ENCODE measurements at regions not wholly inside any gene's neighbourhood (a gene's known extent, or its start where the extent isn't known, plus 50 kb on each side); places are given as distances from the start of the nearest gene placed in this dataset.

DNA sequence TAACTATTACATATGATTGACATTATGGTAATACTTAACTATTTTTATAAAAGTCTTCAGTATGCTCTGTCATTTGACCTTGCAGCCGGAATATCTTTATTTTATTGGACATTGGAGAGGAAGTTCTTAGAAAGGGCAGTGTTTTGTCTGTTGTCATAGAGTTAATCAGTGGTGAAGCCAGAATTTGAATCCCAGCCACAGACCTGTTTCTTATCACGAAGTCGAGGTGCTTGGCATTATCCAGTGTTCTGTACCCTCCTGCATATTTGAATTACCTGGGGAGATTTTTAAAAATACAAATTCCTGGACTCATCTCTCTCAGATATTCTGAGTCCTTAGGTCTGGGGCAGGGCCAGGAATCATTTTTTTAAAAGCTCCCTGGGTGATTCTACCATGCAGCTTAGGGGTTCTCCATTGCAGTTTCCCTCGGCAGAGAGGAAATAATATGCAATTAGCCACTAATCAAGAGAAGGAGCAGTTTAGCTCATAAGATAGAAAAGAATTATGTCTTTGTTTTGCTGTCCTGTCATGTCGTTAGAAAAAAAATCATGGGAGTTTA, 195.6 kb upstream of the CFAP20DC start:
- TF ChIP-seq, protein P1, sequence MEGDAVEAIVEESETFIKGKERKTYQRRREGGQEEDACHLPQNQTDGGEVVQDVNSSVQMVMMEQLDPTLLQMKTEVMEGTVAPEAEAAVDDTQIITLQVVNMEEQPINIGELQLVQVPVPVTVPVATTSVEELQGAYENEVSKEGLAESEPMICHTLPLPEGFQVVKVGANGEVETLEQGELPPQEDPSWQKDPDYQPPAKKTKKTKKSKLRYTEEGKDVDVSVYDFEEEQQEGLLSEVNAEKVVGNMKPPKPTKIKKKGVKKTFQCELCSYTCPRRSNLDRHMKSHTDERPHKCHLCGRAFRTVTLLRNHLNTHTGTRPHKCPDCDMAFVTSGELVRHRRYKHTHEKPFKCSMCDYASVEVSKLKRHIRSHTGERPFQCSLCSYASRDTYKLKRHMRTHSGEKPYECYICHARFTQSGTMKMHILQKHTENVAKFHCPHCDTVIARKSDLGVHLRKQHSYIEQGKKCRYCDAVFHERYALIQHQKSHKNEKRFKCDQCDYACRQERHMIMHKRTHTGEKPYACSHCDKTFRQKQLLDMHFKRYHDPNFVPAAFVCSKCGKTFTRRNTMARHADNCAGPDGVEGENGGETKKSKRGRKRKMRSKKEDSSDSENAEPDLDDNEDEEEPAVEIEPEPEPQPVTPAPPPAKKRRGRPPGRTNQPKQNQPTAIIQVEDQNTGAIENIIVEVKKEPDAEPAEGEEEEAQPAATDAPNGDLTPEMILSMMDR (IDR thresholded peaks at IDR 0.05; ENCODE audit: insufficient read depth, low read depth, low read length), result no peak
- TF ChIP-seq EZH2 (IDR thresholded peaks at IDR 0.05; ENCODE audit: insufficient read depth, low read length), result no peak
